AML-193 (cell line): ENCODE measurements at regions not wholly inside any gene's neighbourhood (a gene's known extent, or its start where the extent isn't known, plus 50 kb on each side); places are given as distances from the start of the nearest gene placed in this dataset.
"Not testable (repeated sequence)": the region's sequence is repeated elsewhere in the genome, so short reads cannot be mapped to it uniquely, and the experiment has no call there.

ENCODE experiments used
- DNase-seq, 2 experiments: peaks; one replicate each; lab custom pipeline; 2025; lab: John Stamatoyannopoulos, UW

GRCh38 chr11:16536513-16536912 is 180.2 kb upstream of the SOX6 start:
- no peak for DNase-seq

- DNase-seq: no peak
Observed at GRCh38 chr11:16528639-16529038, 172.3 kb upstream of the SOX6 start.

GRCh38 chr11:16527525-16528246 is 171.3 kb upstream of the SOX6 start:
- DNase-seq: no peak

- DNase-seq: no peak
Observed at GRCh38 chr11:16526947-16527346, 170.6 kb upstream of the SOX6 start.

GRCh38 chr11:16520713-16521112 is 164.4 kb upstream of the SOX6 start:
- not testable (repeated sequence) for DNase-seq

- no peak for DNase-seq
Observed at GRCh38 chr11:16512899-16513241, 156.5 kb upstream of the SOX6 start.

GRCh38 chr11:16512198-16512898 is 156.0 kb upstream of the SOX6 start:
- DNase-seq: no peak

GRCh38 chr11:16511116-16512114 is 155.1 kb upstream of the SOX6 start:
- no peak for DNase-seq

GRCh38 chr11:16505481-16505880 is 149.1 kb upstream of the SOX6 start:
- no peak for DNase-seq

GRCh38 chr11:16503891-16504290 is 147.5 kb upstream of the SOX6 start:
- not testable (repeated sequence) for DNase-seq

- no peak for DNase-seq
Observed at GRCh38 chr11:16494918-16495691, 138.8 kb upstream of the SOX6 start.

GRCh38 chr11:16484434-16484833 is 128.1 kb upstream of the SOX6 start:
- DNase-seq: no peak

- DNase-seq: no peak
Observed at GRCh38 chr11:16474659-16475058, 118.3 kb upstream of the SOX6 start.

GRCh38 chr11:16469968-16470367 is 113.6 kb upstream of the SOX6 start:
- DNase-seq: no peak

- DNase-seq: no peak
Observed at GRCh38 chr11:16468735-16469453, 112.5 kb upstream of the SOX6 start.

- DNase-seq: no peak
Observed at GRCh38 chr11:16460508-16460907, 104.2 kb upstream of the SOX6 start.

GRCh38 chr11:16456366-16456765 is 100.0 kb upstream of the SOX6 start:
- no peak for DNase-seq

- DNase-seq: no peak
Observed at GRCh38 chr11:16454289-16454863, 98.0 kb upstream of the SOX6 start.

- DNase-seq: no peak
Observed at GRCh38 chr11:16448123-16448717, 91.9 kb upstream of the SOX6 start.

- DNase-seq: no peak
Observed at GRCh38 chr11:16441461-16441860, 85.1 kb upstream of the SOX6 start.
